ENCODE measurements at regions not wholly inside any gene's neighbourhood (a gene's known extent, or its start where the extent isn't known, plus 50 kb on each side); places are given as distances from the start of the nearest gene placed in this dataset.

- no peak overlapping the region for H3K4me3 ChIP-seq (ENCODE audit: low read length)
- WGBS (ENCODE audit: insufficient coverage) = 86% methylated on average over 7 of the region's 7 CpGs
- no peaks in the 10 kb centered on the region for H3K9me3 ChIP-seq (replicated peaks; ENCODE audit: control insufficient read depth, low read depth, low read length)
- DNase-seq = no peak
- no peaks in the 10 kb centered on the region for H3K27me3 ChIP-seq (ENCODE audit: control insufficient read depth, insufficient read depth, low read length)
- peaks cover 22% of the 10 kb centered on the region for H3K4me1 ChIP-seq (ENCODE audit: control insufficient read depth, insufficient read depth, low read length)
- no peak overlapping the region for H3K27ac ChIP-seq (ENCODE audit: low read length)
- H3K36me3 ChIP-seq (ENCODE audit: control insufficient read depth, insufficient read depth, low read length) = no peaks in the 10 kb centered on the region
These were observed 149.8 kb downstream of the TSN start for GRCh38 chr2:121905201-121905600.

DNA sequence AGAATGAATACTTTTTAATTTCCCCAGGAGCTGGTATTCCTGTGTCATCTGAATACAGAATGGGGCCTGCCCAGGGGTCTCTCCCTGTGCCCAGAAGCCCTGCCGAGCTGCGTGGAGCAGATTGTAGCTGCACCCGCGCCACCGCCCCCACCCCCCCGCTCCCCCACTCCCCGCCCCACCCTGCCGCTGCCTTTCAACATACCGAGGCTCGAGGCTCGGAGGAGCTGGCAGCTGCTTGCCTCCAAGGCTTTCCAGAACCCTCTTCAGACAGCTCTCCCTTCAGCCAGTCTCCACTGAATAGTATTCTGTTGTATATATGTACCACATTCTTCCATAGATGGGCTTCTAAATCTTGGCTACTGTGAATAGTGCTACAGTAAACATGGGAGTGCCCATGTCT, 150.7 kb downstream of the TSN start:
- no peaks in the 10 kb centered on the region for H3K27me3 ChIP-seq (ENCODE audit: control insufficient read depth, insufficient read depth, low read length)
- H3K4me3 ChIP-seq (ENCODE audit: low read length) = no peak overlapping the region
- H3K36me3 ChIP-seq (ENCODE audit: control insufficient read depth, insufficient read depth, low read length) = no peaks in the 10 kb centered on the region
- no CpG with 5 or more reads among the region's 11 CpGs for WGBS (ENCODE audit: insufficient coverage)
- peaks cover 22% of the 10 kb centered on the region for H3K4me1 ChIP-seq (ENCODE audit: control insufficient read depth, insufficient read depth, low read length)
- DNase-seq = no peak
- no peaks in the 10 kb centered on the region for H3K9me3 ChIP-seq (replicated peaks; ENCODE audit: control insufficient read depth, low read depth, low read length)
- no peak overlapping the region for H3K27ac ChIP-seq (ENCODE audit: low read length)

- H3K36me3 ChIP-seq (ENCODE audit: control insufficient read depth, insufficient read depth, low read length) = no peaks in the 10 kb centered on the region
- 45% methylated on average over 9 of the region's 10 CpGs for WGBS (ENCODE audit: insufficient coverage)
- H3K9me3 ChIP-seq (replicated peaks; ENCODE audit: control insufficient read depth, low read depth, low read length) = no peaks in the 10 kb centered on the region
- no peak overlapping the region for H3K27ac ChIP-seq (ENCODE audit: low read length)
- DNase-seq = no peak
- H3K4me1 ChIP-seq (ENCODE audit: control insufficient read depth, insufficient read depth, low read length) = peaks cover 15% of the 10 kb centered on the region
- no peaks in the 10 kb centered on the region for H3K27me3 ChIP-seq (ENCODE audit: control insufficient read depth, insufficient read depth, low read length)
- H3K4me3 ChIP-seq (ENCODE audit: low read length) = no peak overlapping the region
These were observed 152.5 kb downstream of the TSN start for GRCh38 chr2:121907928-121908327.

GRCh38 chr2:121910139-121910538, 154.7 kb downstream of the TSN start:
- Histone ChIP-seq H3K36me3 (ENCODE audit: control insufficient read depth, insufficient read depth, low read length) (no peaks in the 10 kb centered on the region), H3K4me1 (ENCODE audit: control insufficient read depth, insufficient read depth, low read length) (peaks cover 9% of the 10 kb centered on the region), H3K27me3 (ENCODE audit: control insufficient read depth, insufficient read depth, low read length) (no peaks in the 10 kb centered on the region), H3K4me3 (ENCODE audit: low read length) (no peak overlapping the region), H3K27ac (ENCODE audit: low read length) (no peak overlapping the region), H3K9me3 (replicated peaks; ENCODE audit: control insufficient read depth, low read depth, low read length) (no peaks in the 10 kb centered on the region)
- no peak for DNase-seq
- no CpG with 5 or more reads among the region's 1 CpG for WGBS (ENCODE audit: insufficient coverage)

DNA sequence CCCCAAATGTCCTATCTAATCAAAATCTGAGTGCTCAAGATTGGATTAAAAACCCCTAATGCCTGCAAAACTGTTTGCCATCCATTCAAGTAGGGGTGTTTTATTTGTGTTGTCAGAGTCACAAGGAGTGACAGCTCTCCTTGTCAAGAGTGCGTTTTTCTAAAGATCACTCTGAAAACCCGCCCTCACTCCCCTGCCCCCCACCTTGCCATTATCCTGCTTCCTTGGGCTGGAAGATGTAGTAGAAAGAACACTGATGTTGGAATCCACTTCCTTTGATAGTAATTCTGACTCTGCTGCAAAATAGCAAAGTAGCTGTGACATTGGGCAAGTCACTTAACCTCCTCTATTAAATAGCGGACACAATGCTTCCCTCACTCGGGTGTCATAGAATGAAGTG, 155.6 kb downstream of the TSN start:
- no peak for DNase-seq
- WGBS (ENCODE audit: insufficient coverage) = no CpG with 5 or more reads among the region's 4 CpGs
- Histone ChIP-seq H3K36me3 (ENCODE audit: control insufficient read depth, insufficient read depth, low read length) (no peaks in the 10 kb centered on the region), H3K4me3 (ENCODE audit: low read length) (no peak overlapping the region), H3K27me3 (ENCODE audit: control insufficient read depth, insufficient read depth, low read length) (no peaks in the 10 kb centered on the region), H3K27ac (ENCODE audit: low read length) (no peak overlapping the region), H3K4me1 (ENCODE audit: control insufficient read depth, insufficient read depth, low read length) (peaks cover 9% of the 10 kb centered on the region), H3K9me3 (replicated peaks; ENCODE audit: control insufficient read depth, low read depth, low read length) (no peaks in the 10 kb centered on the region)

DNA sequence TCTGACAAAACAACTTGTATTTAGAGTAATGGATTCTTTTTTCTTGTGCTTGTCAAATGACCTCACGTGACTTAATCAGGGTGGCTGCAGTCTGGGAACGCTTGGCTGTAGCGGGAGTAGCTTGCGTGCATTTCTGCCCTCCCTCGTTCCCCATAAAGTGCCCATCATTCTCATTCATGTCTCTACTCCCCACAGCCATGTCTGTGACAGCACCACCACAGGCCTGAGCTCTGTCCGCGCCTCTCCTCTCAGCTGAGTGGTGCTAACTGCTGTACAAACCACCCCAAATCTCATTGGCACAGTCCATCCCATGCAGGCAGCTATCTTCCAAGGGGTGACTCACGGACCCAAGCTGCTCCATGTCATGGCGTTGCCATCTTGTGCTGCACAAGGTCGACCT, 161.7 kb downstream of the TSN start:
- H3K27me3 ChIP-seq (ENCODE audit: control insufficient read depth, insufficient read depth, low read length) = no peaks in the 10 kb centered on the region
- no peak overlapping the region for H3K27ac ChIP-seq (ENCODE audit: low read length)
- H3K36me3 ChIP-seq (ENCODE audit: control insufficient read depth, insufficient read depth, low read length) = no peaks in the 10 kb centered on the region
- peaks cover 2% of the 10 kb centered on the region for H3K9me3 ChIP-seq (replicated peaks; ENCODE audit: control insufficient read depth, low read depth, low read length)
- no peak for DNase-seq
- H3K4me3 ChIP-seq (ENCODE audit: low read length) = no peak overlapping the region
- no peaks in the 10 kb centered on the region for H3K4me1 ChIP-seq (ENCODE audit: control insufficient read depth, insufficient read depth, low read length)
- WGBS (ENCODE audit: insufficient coverage) = 87% methylated on average over 9 of the region's 10 CpGs

DNA sequence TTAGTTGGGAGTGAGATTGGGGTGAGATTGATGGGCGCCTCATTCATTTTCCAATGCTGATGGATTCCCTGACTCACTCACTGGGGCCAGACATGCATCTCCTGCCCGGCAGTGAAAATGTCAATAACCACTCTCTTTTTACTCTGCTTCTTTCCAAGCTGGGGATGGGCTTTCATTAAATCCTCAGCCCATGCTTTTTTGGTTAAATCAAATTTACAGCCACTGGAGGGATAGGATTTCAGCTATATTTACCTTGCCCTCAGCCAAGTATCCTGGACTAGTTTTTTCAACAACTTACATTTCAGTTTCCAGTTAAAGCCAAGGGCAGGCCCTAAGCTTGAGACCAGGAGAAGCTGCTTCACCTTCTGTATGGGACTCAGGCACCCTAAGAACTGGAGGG, 162.8 kb downstream of the TSN start:
- DNase-seq = no peak
- H3K4me3 ChIP-seq (ENCODE audit: low read length) = no peak overlapping the region
- WGBS (ENCODE audit: insufficient coverage) = 83% methylated on average over 1 of the region's 2 CpGs
- peaks cover 2% of the 10 kb centered on the region for H3K9me3 ChIP-seq (replicated peaks; ENCODE audit: control insufficient read depth, low read depth, low read length)
- H3K27me3 ChIP-seq (ENCODE audit: control insufficient read depth, insufficient read depth, low read length) = no peaks in the 10 kb centered on the region
- H3K4me1 ChIP-seq (ENCODE audit: control insufficient read depth, insufficient read depth, low read length) = no peaks in the 10 kb centered on the region
- no peak overlapping the region for H3K27ac ChIP-seq (ENCODE audit: low read length)
- no peaks in the 10 kb centered on the region for H3K36me3 ChIP-seq (ENCODE audit: control insufficient read depth, insufficient read depth, low read length)

DNA sequence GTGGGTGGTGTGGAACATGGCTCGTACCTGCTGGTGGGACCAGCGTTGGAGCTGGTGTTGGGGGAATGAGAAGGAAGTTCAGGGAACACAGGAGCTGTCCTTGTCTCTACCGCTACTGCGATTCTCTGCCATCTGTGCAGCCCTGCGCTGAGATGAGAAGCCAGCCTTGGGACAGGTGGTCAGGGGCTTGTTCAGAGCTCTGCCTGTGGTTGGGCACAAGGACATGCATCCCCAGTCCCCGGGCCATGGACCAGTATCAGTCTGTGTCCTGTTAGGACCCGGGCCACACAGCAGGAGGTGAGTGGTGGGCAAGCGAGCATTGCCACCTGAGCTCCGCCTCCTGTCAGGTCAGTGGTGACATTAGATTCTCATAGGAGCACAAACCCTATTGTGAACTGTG, 164.4 kb downstream of the TSN start:
- Histone ChIP-seq H3K27ac (ENCODE audit: low read length) (no peak overlapping the region), H3K4me1 (ENCODE audit: control insufficient read depth, insufficient read depth, low read length) (no peaks in the 10 kb centered on the region), H3K36me3 (ENCODE audit: control insufficient read depth, insufficient read depth, low read length) (no peaks in the 10 kb centered on the region), H3K9me3 (replicated peaks; ENCODE audit: control insufficient read depth, low read depth, low read length) (peaks cover 2% of the 10 kb centered on the region), H3K4me3 (ENCODE audit: low read length) (no peak overlapping the region), H3K27me3 (ENCODE audit: control insufficient read depth, insufficient read depth, low read length) (no peaks in the 10 kb centered on the region)
- WGBS (ENCODE audit: insufficient coverage) = 92% methylated on average over 7 of the region's 9 CpGs
- DNase-seq = no peak

DNA sequence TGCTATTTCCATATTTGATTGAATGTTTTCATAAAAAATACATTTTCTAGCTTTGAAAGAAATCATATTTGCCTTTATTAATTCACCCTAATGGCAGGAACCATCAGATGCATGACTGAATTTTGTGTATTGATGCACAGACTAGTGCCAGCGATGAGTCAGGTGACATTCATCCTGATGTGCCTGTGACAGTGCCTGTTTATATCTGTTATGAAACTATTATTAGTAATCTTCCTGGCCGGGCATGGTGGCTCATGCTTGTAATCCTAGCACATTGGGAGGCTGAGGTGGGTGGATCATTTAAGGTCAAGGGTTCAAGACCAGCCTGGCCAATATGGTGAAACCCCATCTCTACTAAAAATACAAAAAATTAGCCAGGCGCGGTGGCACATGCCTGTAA, 170.0 kb downstream of the TSN start:
- Histone ChIP-seq H3K4me3 (ENCODE audit: low read length) (no peak overlapping the region), H3K27ac (ENCODE audit: low read length) (no peak overlapping the region), H3K27me3 (ENCODE audit: control insufficient read depth, insufficient read depth, low read length) (no peaks in the 10 kb centered on the region), H3K4me1 (ENCODE audit: control insufficient read depth, insufficient read depth, low read length) (no peaks in the 10 kb centered on the region), H3K36me3 (ENCODE audit: control insufficient read depth, insufficient read depth, low read length) (no peaks in the 10 kb centered on the region), H3K9me3 (replicated peaks; ENCODE audit: control insufficient read depth, low read depth, low read length) (peaks cover 2% of the 10 kb centered on the region)
- WGBS (ENCODE audit: insufficient coverage) = 100% methylated on average over 3 of the region's 4 CpGs
- DNase-seq = no peak

- DNase-seq = no peak
- no peak overlapping the region for H3K27ac ChIP-seq (ENCODE audit: low read length)
- WGBS (ENCODE audit: insufficient coverage) = no CpG with 5 or more reads among the region's 1 CpG
These were observed 187.8 kb downstream of the TSN start for GRCh38 chr2:121943285-121943684.

DNA sequence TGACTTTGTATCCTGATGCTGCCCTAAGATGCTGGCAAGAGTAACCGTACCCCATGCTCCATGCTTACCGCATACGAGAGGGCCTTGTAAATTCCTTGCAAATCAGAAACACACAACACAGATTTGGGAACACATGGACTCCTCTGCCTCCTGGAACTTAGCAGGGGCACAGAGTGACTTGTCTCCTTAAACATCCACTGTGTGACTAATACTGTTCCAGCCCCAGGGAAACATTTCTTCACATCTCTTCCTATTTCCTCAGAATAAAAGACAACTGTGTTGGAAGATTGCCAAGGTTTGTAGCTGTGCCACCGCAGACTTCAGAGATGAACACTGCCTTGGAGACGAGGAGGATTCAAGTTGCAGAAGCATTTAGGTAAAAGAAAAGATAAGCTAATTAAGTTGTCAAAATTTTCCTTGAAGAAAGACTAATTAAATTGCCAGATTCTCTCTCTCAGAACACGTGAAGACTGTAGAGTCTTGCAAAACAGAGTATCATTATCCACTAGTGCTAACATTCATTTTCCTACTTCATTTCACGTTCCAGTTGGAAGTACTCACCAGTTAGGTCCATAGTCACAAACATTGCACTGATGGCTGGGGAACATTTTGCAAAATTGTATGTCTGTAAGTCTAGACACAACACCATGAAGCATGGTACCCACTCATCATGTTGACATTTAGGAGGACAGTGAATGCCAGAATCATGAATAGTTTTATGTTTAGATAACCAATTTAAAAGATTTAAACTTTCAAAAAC, 188.8 kb downstream of the TSN start:
- Histone ChIP-seq H3K9me3 (replicated peaks; ENCODE audit: control insufficient read depth, low read depth, low read length) (no peaks in the 10 kb centered on the region), H3K4me3 (ENCODE audit: low read length) (no peak overlapping the region), H3K27ac (ENCODE audit: low read length) (no peak overlapping the region), H3K27me3 (ENCODE audit: control insufficient read depth, insufficient read depth, low read length) (no peaks in the 10 kb centered on the region), H3K36me3 (ENCODE audit: control insufficient read depth, insufficient read depth, low read length) (no peaks in the 10 kb centered on the region), H3K4me1 (ENCODE audit: control insufficient read depth, insufficient read depth, low read length) (peaks cover 4% of the 10 kb centered on the region)
- no peak for DNase-seq
- WGBS (ENCODE audit: insufficient coverage) = 39% methylated on average over 3 of the region's 7 CpGs

More at GRCh38 chr2:121943285-121943684, 187.8 kb downstream of the TSN start:
- H3K4me1 ChIP-seq (ENCODE audit: control insufficient read depth, insufficient read depth, low read length) = peaks cover 4% of the 10 kb centered on the region
- no peak overlapping the region for H3K4me3 ChIP-seq (ENCODE audit: low read length)
- no peaks in the 10 kb centered on the region for H3K9me3 ChIP-seq (replicated peaks; ENCODE audit: control insufficient read depth, low read depth, low read length)
- H3K27me3 ChIP-seq (ENCODE audit: control insufficient read depth, insufficient read depth, low read length) = no peaks in the 10 kb centered on the region
- H3K36me3 ChIP-seq (ENCODE audit: control insufficient read depth, insufficient read depth, low read length) = no peaks in the 10 kb centered on the region
